Stimulated activated CD4-positive, alpha-beta T cell treated with anti-CD3 and anti-CD28 coated beads, Interleukin-1b, Interleukin-23, amount 100 ng/mL, for 4 hours (primary cell): ENCODE measurements at regions not wholly inside any gene's neighbourhood (a gene's known extent, or its start where the extent isn't known, plus 50 kb on each side); places are given as distances from the start of the nearest gene placed in this dataset.
A peak's percentile ranks its signal among the peaks of the same experiment; 100 is the strongest.
"Not testable (repeated sequence)": the region's sequence is repeated elsewhere in the genome, so short reads cannot be mapped to it uniquely, and the experiment has no call there.

ENCODE experiments used
- DNase-seq, 2 donors: peaks; one replicate each; pipeline ENCODE4 v3.0.0-alpha.2; 2020; ENCODE audit warnings: low read depth in 2 of 2

DNA sequence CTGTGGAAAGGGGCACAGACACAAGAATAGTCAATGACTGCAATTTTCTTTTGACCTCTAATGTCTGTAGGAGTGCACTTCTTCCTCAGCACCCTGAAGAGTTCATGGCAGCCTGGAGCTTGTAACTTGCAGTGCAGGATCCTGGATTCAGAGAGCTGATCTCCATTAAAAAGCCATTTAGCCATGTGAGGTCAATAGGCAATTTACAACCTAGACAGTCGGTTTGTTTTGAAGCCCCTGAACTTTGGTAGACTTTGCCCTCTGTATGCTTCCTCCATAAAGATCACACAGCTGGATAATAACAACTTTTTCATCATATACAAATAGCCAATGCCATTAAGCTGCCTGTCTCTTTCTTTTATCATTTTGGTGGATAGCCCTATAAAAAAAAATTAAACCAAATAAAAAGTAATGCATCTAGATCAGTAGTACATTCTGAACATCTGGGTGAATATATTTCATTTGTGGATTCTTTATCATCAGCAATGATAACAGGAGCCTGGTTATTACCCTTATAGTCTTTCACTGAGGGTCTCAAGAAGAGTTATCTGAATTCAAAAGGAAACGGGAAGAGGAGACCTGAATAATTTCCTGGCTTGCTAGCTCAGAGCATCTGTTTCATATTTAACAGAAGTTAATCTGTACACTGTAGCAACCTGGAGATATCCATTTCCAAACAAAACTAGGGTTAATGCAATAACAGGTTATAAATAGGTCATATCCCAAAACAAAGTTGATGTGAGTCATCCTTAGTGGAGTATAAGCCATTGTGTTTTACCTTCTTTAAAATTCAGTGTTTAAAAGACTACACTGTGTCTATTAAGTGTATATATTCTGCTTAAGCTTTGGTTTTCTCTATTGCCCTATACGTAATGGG, 193.8 kb upstream of the ACTBL2 start:
- DNase-seq, result no peak

DNA sequence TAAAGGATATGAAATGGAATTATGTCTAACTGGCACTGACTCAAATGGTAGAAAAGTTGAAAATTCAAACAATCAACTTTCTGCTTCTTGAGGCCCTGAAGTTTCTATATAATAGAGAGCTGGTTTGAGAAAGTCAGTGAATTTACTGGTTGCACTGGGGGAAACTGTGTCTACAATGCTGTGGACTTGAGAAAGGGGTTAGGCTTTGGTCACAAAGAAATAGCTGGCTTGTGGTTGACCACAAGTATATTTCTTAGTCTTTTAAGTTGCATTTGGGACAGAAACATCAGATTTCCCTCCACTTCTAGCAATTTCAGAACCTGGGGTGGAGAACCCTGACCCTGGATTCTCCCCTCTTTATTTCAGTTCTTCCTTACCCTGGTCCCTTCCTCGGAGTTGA, 192.6 kb upstream of the ACTBL2 start:
- DNase-seq, result no peak

DNA sequence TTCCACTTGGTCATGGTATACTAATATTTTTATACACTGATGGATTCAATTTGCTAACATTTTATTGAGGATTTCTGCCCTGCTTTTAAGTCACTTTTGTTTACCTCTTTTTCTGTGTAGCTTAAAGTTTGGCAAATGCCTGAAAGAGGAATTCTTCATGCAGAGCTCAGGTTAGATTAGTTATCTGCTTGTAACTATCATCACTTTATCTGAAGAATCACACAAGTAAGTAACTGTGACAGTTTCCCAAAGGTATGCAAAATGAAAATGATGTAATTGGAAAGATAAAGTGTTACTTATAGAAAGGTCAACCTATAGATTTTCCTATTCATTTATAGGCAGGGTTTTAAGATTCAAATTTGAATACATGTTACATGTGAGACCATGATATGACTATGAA, 188.8 kb upstream of the ACTBL2 start:
- no peak for DNase-seq

DNA sequence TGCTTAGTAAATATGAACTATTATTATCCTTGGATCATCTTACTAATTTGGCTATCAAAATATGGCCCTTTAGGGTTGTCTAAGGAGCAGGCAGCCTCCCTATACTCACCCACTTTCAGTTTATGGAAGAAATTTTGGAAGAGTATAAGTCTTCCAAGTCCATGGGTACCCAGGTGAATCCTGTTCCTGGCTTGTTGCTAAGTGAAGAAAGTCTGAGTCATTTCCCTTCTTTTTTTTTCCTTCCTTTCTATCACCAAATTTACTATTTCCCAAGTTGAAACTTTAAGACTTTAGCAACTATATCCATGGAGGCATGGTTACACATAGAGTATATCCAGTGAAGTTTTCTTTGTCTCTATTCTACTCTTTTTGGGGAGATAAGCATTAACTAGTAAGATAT, 184.0 kb upstream of the ACTBL2 start:
- DNase-seq, result no peak

DNA sequence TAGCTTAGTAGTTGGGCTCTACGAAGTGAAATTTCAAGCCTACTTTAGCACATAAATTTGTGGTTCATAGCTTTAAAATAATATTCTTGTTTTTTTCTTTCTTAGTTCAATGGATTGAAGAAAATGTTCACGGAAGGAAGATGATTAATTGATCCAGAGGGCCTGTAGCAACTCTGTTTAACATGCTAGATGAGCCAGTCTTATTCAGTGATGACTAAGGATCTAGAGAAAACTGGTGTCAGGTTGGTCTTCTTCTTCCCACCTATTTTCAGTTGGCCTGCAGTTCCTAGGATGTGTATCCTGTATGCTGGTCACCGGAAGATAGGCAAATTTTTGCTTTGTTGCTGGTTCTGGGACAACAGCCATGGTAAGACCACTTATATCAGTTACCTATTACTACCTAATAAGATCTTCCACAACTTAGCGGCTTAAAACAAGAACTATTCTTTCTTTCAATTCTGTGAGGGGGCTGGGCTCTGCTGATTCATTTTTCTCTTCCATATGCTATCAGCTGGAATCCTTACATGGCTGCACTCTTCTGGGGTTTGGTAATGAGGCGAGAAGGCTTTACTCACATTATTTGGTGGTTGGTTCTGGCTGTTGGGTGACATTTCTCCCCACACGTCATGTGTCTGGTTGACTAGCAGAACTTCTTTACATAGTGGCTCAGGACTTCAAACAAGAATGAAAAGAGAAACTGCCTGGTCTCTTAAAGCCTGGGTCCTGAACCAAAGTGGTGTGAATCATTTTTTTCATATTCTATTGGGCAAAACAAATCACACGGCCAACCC, 182.7 kb upstream of the ACTBL2 start:
- DNase-seq, result no peak

DNA sequence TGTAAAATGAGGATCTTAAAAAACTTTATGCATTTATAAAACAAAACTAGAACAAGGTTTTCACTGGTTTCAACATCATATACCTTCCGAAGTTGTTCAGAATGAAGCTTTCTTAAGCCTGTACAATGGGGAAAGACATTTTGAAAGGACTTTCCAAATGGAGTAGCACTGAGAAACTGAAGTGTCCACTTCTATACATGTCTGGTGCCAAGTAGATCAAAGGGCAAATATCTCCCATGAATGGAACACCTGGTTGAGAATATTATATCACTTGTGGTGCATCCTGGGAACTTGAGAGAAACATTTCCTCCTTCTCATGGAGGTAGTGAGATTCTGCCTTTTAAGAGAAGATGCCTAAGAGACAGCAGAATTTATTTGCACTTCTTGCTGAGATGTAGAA, 182.1 kb upstream of the ACTBL2 start:
- DNase-seq, result no peak

DNA sequence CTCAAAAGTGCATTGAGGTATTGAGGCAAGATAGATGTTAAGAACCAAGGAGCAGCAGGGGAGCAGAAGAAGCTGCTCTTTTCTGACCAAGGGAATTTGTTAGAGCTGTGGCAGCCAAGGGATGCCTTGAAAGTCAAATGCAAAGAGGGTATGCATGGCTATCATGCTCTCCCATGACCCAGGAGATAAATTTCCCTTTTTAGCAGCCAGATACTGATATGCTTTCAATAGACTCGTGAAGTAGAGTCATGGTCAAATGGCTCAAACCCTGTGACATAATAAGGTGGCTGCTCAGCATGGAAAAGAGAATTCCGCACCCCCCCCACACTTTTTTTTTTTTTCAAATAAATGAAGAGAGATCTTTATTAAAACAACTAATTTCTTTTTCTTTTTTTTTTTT, 180.9 kb upstream of the ACTBL2 start:
- DNase-seq, result no peak

DNA sequence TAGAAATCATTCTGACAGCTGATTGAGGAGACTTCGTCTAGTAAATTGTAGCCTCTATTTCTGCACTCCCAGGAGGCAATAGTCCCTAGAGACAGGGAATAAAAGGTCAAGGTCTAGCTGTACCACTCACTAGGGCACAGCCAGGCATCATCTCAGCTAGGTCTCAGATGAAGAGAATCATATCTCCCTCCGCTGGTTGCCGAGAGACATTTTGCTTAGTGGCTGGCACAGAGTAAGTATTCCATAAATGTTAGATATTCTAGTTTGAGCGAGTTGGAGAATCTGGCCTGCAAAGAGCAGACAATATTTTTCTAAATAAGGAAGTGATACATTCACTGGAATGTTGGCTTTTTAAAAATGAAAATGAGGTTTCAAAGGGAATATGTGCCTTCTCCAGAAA, 180.4 kb upstream of the ACTBL2 start:
- DNase-seq, result no peak

DNA sequence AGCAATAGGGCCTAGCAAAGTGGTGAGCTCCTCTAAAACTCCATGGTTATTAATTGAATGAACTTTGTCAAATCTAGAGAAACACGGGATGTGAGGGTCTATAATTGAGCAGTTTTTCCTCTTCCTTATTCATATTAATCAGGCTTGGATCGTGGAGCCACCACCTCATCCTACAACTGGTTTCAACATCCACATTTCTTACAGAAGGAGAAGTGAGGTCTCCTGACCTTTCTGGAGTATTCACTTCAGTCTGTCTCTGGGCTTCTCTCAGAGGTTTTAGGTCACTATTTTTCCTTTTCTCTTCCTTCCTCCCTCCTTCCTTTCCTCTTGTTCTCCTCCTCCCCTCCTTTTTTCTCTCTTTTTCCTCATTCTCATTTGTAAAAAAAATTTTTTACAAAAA, 177.3 kb upstream of the ACTBL2 start:
- DNase-seq, result no peak

DNA sequence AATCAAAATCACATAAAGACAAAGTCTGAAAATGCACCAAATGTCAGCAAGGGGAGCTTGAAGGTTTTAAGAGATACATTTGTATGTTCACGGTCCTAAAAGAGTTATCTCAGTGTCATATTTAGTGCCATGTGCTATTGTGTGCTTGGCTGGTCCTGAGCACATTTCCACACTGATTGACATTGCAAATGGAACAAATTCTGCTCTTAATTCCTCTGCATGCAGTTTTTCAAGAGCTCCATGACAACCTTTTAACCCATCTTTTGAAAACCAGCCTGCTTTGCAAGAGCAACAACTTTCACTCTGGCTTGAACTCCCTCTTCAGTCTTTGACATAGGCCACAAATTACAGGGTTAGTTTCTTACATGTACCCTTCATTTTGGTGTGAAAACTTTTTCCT, 175.4 kb upstream of the ACTBL2 start:
- no peak for DNase-seq

DNA sequence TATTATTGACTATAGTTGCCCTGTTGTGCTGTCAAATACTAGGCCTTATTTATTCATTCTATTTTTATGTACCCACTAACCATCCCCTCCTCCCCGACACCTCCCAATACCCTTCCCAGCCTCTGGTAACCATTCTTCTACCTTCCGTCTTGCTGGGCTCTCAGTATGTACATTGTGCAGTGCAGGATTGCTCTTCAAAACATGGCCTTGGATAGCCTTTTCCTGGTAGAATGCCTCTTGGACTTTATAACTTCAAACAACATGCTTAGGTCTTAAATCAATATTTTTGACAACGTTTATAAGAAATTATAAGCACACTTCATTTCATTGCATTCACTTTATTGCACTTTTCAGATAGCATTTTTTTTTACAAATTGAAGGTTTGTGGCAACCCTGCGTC, 172.6 kb upstream of the ACTBL2 start:
- no peak for DNase-seq

DNA sequence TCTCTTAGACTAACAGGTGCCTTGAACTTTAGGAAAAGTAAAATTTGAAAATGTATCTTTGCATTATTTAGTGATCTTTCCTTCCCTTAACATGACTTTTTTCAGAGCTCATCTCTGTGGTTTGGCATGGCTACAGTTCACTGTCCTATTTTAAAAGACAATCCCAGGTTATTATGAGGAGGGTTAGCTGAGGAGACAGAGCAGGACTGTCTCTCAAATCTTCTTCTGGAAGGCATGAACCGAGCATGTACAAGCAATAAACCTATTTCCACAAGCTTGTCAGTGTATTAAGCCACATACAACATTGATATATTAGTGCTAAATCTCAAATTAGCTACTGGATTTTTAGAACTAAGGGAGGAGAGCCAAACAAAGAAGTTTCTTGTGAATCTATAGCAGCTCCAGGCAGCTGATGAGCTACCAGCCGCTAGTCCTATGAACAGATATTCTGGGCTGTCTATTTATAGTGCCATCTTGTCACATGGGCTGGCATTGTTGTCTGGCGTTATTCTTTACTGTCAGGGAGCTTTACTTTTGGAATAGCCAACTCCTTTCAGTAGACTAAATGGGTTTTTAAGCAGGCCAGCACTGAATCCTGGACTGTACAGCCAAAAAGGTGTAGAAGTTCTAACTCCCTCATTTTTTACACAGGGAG, 171.2 kb upstream of the ACTBL2 start:
- DNase-seq, result no peak

DNA sequence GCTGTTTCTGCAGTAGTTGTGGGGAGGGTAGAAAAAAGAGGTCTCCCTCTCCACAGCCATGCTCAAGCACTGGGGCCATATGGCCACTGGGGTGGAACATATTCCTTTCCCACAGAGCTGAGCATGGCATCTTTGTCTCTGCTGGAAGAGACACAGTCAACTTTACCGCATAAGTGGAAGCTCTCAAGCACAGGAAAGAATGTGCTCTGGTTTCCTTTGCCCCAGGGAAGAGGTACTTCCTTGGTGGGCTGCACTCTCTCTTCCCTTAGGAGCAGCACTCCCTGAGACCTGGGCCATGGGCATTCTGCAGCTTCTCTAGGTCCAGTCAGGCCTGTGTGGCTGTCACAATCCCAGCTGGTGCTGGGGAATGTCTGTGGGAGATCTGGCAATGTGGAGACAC, 168.5 kb upstream of the ACTBL2 start:
- DNase-seq, result no peak

DNA sequence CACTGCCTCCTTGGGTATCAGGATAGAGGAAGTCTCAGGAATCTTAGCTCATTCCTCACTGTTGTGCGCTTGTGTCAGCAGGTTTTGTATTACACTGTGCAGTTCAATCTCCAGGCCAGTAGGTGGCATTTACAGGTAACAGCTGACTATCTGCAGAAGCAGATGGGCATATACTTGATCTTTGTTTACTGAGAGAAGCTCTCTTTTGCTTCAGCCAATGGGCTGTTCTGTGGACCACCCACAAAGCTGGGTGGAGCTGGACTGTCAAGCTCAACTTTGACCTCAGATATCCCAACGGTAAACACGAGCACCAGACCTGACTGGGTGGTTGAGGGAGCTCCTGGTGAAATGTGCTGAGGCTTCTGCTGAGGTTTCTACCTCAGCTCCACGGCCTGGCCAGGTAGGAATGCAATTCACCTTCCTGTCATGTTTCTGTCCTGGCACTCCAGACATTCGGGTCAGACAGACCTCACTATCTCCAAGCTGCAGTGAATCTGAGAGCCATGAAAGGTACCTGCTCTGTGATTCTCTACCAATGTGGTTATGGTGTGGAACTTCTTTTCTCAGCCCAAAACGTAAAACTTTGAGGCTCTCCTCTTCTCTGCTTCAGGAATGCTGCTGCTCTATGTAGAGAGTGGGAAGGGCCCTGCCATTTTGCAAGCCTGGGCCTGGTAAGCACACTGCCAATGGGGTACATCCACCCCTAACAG, 167.9 kb upstream of the ACTBL2 start:
- peak in 1 of 2 donors; percentile 0 for DNase-seq

DNA sequence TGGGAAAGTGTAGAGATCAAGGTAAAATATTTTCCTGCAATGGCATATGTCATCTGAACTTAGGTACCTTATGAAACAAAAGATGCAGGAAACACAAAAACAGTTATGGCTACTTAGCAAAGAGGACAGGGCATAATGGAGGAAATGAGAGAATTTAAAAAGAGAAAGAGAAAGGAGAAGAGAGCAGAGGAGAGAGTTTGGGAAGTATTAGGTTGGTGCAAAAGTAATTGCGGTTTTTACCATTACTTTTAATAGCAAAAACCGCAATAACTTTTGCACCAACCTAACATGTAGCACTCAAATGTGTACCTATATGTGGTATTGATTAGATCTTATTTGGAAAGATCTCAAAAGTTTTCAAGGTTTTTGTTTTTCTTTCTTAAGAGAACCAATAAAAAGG, 160.1 kb upstream of the ACTBL2 start:
- DNase-seq, result no peak

DNA sequence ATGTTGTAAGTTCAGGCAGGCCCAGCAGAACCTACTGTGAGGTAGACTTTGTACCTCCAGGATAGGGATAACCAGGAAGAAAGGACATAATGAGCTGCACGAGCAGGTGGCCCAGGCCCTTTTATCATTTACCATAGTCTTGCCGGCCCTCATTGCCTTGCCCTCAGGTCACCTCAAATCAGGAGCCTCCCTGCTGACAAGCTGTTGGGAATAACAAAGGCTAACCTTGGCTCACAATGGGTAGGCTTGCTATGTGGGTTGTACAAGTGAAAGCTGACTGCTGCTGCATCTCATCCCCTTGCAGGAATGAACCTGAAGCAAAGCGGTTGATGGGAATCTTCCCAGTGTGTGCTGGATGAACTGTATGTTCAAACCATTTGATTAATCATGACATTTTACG, 159.5 kb upstream of the ACTBL2 start:
- no peak for DNase-seq

DNA sequence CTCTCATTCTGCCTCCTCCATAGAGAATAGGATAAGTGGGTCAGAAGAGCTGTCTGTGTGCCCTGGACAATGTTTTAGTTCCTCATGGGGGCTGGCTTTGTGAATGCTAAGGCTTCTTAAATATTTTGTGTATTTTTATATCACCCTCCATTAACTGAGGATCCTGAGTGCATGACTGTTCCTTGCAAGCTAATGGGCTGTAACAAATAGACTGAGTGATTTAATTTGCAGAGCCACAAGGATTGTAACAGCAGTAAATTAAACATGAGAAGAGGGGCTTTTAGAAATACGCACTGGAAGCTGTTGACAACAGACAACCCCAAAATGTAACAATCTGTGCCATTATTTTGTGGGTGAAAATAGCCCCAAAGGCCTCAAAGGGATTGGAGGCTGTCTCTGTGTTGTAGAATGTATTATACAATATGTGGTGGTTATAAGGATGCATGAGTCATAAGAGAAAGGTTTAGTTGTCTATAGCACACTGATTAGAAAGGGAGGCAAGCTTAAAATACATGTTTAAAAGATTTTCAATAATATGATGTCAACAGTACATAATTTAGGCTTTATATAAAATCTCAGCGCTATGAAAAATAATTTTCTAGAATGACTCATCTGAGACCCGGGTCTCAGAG, 152.7 kb upstream of the ACTBL2 start:
- DNase-seq, result no peak

DNA sequence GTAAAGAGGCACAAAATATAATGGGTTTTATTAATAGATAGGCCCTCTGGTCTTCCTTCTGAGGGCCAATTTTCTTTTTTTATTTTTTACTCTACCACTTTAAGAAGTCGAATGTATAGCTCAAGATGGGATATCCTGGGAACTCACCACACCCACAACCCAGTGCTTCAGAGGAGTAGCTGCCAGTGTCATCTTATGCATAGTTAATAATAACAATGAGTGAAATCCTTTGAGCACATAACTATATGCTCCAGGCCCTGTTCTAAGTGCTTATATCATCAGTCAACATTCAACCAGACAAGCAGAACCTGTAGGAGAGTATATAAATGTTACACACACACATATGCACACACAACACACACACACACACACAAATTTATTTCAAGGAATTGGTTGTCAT, 150.3 kb upstream of the ACTBL2 start:
- DNase-seq, result no peak

DNA sequence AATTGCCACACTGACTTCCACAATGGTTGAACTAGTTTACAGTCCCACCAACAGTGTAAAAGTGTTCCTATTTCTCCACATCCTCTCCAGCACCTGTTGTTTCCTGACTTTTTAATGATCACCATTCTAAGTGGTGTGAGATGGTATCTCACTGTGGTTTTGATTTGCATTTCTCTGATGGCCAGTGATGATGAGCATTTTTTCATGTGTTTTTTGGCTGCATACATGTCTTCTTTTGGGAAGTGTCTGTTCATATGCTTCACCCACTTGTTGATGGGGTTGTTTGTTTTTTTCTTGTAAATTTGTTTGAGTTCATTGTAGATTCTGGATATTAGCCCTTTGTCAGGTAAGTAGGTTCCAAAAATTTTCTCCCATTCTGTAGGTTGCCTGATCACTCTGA, 148.5 kb upstream of the ACTBL2 start:
- DNase-seq, result not testable (repeated sequence)

DNA sequence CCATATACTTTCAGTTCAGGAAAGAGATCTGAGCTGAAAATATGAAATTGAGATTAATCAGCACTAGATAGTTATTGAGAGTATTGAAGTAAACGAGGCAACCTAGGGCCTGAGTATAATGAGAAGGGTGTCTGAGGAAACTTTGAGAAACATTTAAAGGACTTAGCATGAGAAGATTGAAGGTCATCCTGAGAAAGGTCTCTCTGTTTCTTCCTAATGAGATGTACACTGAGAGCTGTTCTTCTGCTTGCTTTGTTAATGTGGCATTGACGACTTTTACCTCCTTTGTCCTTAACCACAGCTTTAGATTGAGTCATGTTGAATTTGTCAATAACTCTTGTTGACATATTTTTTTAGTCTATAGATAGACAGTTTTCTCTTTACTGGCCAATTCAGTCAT, 145.1 kb upstream of the ACTBL2 start:
- DNase-seq, result no peak

DNA sequence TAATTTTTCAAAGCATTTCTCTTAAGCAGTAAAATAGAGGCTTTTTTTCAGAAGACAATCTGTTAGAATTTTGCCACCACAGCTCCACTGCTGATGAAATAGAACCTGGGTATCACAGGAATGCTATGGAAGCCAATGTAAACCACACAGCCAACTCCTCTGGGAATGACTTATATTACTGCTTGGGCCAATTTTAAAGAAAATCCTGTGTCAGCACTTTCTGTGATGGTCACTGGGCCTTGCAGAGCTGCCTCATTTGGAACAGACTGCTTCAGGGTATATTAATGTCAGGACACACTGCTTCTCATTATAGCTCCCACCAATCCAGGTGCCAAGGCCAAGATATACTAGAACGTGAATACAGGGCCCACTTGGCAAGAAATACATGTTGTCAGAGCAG, 144.1 kb upstream of the ACTBL2 start:
- no peak for DNase-seq

DNA sequence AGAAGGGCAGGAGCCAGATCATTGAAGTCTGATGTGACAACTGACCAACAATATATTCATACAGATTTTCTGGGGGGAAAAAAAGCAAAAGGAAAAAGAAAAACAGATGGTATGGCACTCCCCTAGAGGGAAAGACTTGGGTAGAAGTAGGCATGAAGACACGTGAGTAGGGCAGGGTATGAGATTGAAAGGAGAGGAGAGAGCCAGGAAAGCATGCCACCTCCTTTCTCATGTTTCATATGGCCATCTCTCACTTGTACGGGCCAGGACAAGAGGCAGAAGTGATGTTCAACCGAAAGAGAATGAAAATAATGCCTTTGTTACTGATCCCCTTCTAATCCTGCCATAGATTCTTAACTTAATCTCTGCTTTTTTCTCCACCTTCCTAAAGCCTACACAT, 139.0 kb upstream of the ACTBL2 start:
- DNase-seq, result no peak
